Prostate gland (tissue), 2 donors: ENCODE measurements at regions not wholly inside any gene's neighbourhood (a gene's known extent, or its start where the extent isn't known, plus 50 kb on each side); places are given as distances from the start of the nearest gene placed in this dataset.

Experiments used
- DNase-seq: peaks from one replicate; pipeline ENCODE4 v3.0.0-alpha.2; 2019; ENCODE audit warnings: low spot score
- H3K27ac ChIP-seq, 2 donors: fragments of 200-600 bp; sonication (generic); 2 replicates each; pipeline ENCODE4 v1.5.1; 2017 to 2019
- H3K27me3 ChIP-seq: fragments of 200-600 bp; sonication (generic); replicated peaks from 2 replicates; pipeline ENCODE4 v1.5.1; 2019; ENCODE audit not compliant: insufficient read depth
- H3K36me3 ChIP-seq, 2 donors: fragments of 200-600 bp; sonication (generic); 1 replicate in 1 of 2; 2 replicates in 1 of 2; pipeline versions ENCODE4 v1.5.1 to v1.8.1; 2017 to 2019
- H3K4me1 ChIP-seq: fragments of 200-600 bp; sonication (generic); replicated peaks from 2 replicates; pipeline ENCODE4 v1.5.1; 2019
- H3K4me3 ChIP-seq, 2 donors: fragments of 200-600 bp; sonication (generic); 2 replicates each; pipeline ENCODE4 v1.5.1; 2017 to 2019
- H3K9me3 ChIP-seq: fragments of 200-600 bp; sonication (generic); 2 replicates; pipeline ENCODE4 v1.5.1; 2017
- CTCF ChIP-seq, 4 experiments: fragments of 200-600 bp in 2 of 4; fragments of 450-650 bp in 2 of 4; sonication (generic) in 2 of 4; IDR thresholded peaks; 1 replicate in 3 of 4; 2 replicates in 1 of 4; pipeline ENCODE4 v1.5.1; 2016 to 2019; ENCODE audit warnings: antibody characterized with exemption in 4 of 4, mild to moderate bottlenecking in 2 of 4, moderate library complexity in 2 of 4
- POLR2A ChIP-seq: fragments of 450-650 bp; IDR thresholded peaks from one replicate; pipeline ENCODE4 v1.6.1; 2016; ENCODE audit warnings: antibody characterized with exemption, mild to moderate bottlenecking
- POLR2AphosphoS5 ChIP-seq: sonication (generic); formaldehyde crosslinking; IDR thresholded peaks from one replicate; pipeline ENCODE4 v1.6.1; 2017; ENCODE audit warnings: antibody characterized with exemption
- WGBS: methylation state at CpG from one replicate; pipeline ENCODE4 v1.1.5; 2018; 5-methylcytosine and 5-hydroxymethylcytosine counted together
- intact Hi-C: fragments of 100-400 bp; cut with DNase I; formaldehyde crosslinking; loops from one replicate; pipeline ENCODE4 v1.14.2; 2022

- Histone ChIP-seq H3K27ac (no peak overlapping the region), H3K4me3 (no peak overlapping the region), H3K9me3 (no peaks in the 10 kb centered on the region), H3K27me3 (no peaks in the 10 kb centered on the region), H3K4me1 (no peaks in the 10 kb centered on the region), H3K36me3 (no peaks in the 10 kb centered on the region)
- WGBS = 80% methylated on average over 5 of the region's 5 CpGs
- intact Hi-C loops = loop anchor here (10.0 kb wide), 1 partner anchor 233 kb away; no protein-coding TSS in a partner anchor
- TF ChIP-seq POLR2A (no peak), POLR2AphosphoS5 (no peak), CTCF (IDR thresholded peaks at IDR 0.05) (no peak)
- DNase-seq = no peak
Observed at GRCh38 chr10:114708084-114708483, 50.0 kb upstream of the ABLIM1 start.

DNA sequence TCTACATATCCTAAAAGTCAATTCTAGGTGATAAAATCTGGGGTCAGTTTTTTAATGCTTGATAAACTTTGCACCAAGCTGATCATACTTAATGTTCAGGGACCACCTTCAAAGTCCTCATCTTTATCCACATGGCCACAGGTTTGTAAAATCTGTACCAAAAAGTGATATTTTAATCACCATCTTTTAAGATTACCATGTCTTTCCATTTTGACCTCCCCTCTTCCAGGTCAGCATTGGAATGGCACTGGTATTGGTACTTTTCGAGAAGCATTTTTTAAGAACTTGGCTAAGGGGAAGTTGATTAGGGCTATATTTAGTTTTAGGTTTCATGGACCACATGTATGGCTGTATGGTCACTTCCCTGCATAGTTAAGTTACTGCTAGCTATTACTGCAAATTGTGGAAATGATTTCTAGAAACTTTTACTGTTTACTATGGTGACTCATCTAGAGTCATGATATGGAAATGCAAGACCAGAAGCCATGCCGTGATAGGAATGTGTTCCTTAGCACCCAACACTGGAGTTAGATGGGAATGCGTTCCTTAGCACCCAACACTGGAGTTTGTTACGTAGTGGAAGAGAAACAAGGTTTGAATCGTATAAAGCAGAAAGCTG is 50.8 kb upstream of the ABLIM1 start:
- H3K4me1 ChIP-seq = no peaks in the 10 kb centered on the region
- WGBS = 89% methylated on average over 5 of the region's 5 CpGs
- no peak overlapping the region for H3K4me3 ChIP-seq
- no peaks in the 10 kb centered on the region for H3K27me3 ChIP-seq
- TF ChIP-seq POLR2AphosphoS5 (no peak), CTCF (IDR thresholded peaks at IDR 0.05) (no peak), POLR2A (no peak)
- H3K9me3 ChIP-seq = no peaks in the 10 kb centered on the region
- DNase-seq = no peak
- H3K36me3 ChIP-seq = no peaks in the 10 kb centered on the region
- intact Hi-C loops = loop anchor here (10.0 kb wide), 1 partner anchor 234 kb away; no protein-coding TSS in a partner anchor
- no peak overlapping the region for H3K27ac ChIP-seq

DNA sequence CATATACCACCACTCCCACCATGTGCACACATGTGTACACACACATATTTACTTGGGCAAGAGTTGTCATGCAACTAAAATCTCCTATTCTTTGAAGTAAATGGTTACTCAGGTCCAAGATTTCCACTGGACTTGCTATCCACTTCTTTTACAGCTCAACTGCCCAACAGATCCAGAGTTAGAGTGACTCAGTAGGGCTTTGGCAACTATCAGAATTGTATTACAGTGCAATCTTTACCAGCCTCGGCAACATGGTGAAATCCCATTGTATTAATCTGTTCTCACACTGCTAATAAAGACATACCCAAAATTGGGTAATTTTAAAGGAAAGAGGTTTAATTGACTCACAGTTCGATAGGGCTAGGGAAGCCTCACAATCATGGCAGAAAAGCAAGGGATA is 51.9 kb upstream of the ABLIM1 start:
- H3K36me3 ChIP-seq = no peaks in the 10 kb centered on the region
- DNase-seq = no peak
- H3K27me3 ChIP-seq = no peaks in the 10 kb centered on the region
- intact Hi-C loops = loop anchor here (10.0 kb wide), 1 partner anchor 235 kb away; no protein-coding TSS in a partner anchor
- no peak for TF ChIP-seq POLR2A
- no peak for TF ChIP-seq CTCF (IDR thresholded peaks at IDR 0.05)
- 95% methylated on average over 2 of the region's 2 CpGs for WGBS
- no peaks in the 10 kb centered on the region for H3K9me3 ChIP-seq
- H3K27ac ChIP-seq = no peak overlapping the region
- H3K4me3 ChIP-seq = no peak overlapping the region
- no peaks in the 10 kb centered on the region for H3K4me1 ChIP-seq

DNA sequence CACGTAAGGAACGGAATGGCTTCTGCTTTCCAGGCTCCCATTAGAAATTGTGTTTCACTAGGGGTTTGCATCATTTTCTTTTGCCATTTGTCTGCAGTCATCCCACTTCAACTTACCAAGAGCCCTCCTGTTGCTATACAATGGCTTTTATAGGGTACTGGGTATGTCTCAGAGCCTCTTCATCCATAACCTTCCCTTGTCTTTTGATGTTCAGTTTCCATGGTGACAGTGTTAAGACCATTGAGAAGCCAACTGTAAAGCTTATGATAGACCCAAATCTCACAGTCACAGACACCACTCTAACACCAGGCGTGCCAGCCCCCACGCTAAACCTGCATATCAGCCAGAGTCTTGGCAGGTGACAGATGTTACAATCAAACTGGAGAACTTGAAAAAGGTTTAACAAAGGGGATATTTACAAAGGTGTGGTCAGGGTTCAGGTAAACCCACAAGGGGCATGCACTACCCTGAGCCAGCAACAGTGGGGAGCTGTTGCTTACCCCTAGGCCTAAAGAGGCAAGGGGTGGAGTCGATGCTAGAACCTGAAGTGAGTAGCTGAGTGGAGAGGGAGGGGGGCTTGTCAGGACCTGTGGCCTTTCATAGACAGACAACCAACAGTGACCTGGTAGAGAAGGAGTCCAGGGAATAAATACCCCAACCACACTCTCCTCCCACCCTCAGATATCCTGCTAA is 53.2 kb upstream of the ABLIM1 start:
- Histone ChIP-seq H3K36me3 (no peaks in the 10 kb centered on the region), H3K27me3 (no peaks in the 10 kb centered on the region), H3K4me1 (no peaks in the 10 kb centered on the region), H3K27ac (no peak overlapping the region), H3K9me3 (no peaks in the 10 kb centered on the region), H3K4me3 (no peak overlapping the region)
- intact Hi-C loops = no loop called here
- 91% methylated on average over 5 of the region's 5 CpGs for WGBS
- no peak for DNase-seq
- TF ChIP-seq POLR2A = no peak
- TF ChIP-seq CTCF (IDR thresholded peaks at IDR 0.05) = no peak
- TF ChIP-seq POLR2AphosphoS5 = no peak

- 96% methylated on average over 7 of the region's 7 CpGs for WGBS
- DNase-seq = no peak
- Histone ChIP-seq H3K4me1 (no peaks in the 10 kb centered on the region), H3K27ac (no peak overlapping the region), H3K9me3 (no peaks in the 10 kb centered on the region), H3K4me3 (no peak overlapping the region), H3K27me3 (no peaks in the 10 kb centered on the region), H3K36me3 (no peaks in the 10 kb centered on the region)
- no peak for TF ChIP-seq CTCF (IDR thresholded peaks at IDR 0.05)
- no peak for TF ChIP-seq POLR2A
- no peak for TF ChIP-seq POLR2AphosphoS5
- intact Hi-C loops = no loop called here
Observed at GRCh38 chr10:114711869-114712250, 53.8 kb upstream of the ABLIM1 start.
